HG02678 (cell line): ENCODE measurements at regions not wholly inside any gene's neighbourhood (a gene's known extent, or its start where the extent isn't known, plus 50 kb on each side); places are given as distances from the start of the nearest gene placed in this dataset.

Source experiments
- ATAC-seq: cut with Tn5 transposase; IDR thresholded peaks from one replicate; pipeline ENCODE4 v1.9.1; 2021; ENCODE audit warnings: mild to moderate bottlenecking, moderate library complexity; ENCODE audit not compliant: unreplicated experiment

DNA sequence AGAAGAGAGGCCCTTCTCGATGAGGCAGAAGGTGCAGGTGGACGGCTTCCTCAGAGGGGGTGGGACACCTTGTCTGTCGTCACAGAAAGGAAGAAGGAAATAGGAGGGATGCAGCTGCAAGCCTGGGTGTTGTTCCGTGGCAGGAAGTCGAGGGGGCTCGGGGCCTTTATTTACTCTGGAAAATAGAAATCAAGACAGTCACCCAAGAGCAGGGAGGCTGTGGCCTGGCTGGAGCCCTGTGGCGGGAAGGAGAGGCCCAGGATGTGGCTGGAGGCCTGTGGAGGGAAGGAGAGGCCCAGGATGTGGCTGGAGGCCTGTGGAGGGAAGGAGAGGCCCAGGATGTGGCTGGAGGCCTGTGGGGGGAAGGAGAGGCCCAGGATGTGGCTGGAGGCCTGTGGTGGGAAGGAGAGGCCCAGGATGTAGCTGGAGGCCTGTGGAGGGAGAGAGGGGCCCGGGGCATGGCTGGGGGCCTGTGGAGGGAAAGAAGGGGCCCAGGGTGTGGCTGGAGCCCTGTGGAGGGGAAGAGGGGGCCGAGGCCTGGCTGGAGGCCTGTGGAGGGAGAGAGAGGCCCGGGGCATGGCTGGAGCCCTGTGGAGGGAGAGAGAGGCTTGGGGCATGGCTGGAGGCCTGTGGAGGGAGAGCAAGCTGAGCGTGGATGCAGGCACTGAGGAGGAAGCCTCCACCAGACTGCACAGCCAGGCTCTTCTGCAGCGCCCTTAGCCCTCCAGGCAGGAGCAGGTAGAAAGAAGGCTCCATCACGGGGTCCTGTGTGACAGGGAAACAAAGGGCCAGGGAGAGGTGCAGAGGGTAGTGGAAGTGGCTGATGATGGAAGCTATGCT is 97.3 kb upstream of the SFMBT2 start:
- no peak for ATAC-seq

DNA sequence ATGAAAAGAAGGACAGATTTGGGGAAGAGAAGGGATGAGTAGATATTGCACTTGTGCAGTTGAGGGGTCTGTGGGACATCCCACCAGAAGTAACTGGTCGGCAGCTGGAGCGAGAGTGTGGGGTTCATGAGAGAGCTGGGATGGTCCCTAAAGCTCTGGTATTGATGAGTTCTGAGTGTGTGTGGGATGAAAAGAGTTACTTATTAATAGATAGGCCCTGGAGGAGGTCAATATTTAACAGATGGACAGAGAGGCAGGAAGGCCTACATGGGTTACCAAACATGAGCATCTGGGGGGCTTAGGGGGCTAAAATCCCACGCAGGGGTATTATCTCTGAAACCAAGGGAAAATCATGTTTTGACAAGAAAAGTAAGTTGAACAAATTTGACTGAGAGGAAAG is 95.7 kb upstream of the SFMBT2 start:
- ATAC-seq: peak; percentile 56

- no peak for ATAC-seq
These were observed 94.4 kb upstream of the SFMBT2 start for GRCh38 chr10:7505196-7505595.

DNA sequence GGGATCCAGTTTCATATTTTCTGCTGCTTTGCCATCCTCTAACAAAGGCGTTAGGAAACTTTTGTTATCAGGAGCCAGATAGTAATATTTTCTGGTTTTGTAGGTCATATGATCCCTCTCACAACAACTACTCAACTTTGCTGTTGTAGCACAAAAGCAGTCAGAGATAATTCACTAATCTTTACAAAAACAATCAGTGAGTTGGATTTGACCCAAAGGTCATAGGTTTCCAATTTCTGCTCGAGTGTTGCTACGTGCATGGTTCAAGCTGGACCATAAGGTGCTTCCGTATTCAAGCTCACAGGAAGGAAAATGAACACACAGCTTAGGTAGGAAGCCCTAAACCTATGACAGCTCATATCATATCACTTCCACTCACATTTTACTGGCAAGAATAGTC is 92.4 kb upstream of the SFMBT2 start:
- no peak for ATAC-seq

GRCh38 chr10:7501157-7501556 is 90.3 kb upstream of the SFMBT2 start:
- no peak for ATAC-seq

- ATAC-seq: no peak
These were observed 87.3 kb upstream of the SFMBT2 start for GRCh38 chr10:7498111-7498510.

- ATAC-seq: no peak
These were observed 83.2 kb upstream of the SFMBT2 start for GRCh38 chr10:7493996-7494395.

DNA sequence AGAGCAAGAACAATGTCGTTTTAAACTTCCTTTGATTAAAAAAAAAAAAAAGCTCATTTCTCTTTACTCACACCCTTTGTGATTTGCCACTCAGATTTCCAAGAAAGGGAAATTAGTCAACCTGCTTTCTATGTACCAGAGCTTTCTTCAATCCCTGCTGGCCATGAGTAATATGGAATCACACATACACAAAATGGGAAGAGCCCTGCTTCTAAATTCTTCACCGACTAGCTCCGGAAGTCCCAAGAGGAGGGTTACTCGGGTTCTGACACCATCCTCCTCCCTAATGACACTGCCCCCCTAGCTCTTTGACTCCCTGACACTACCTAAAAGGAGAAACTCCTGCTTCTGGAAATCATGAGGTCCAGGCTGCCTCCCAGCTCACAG is 81.8 kb upstream of the SFMBT2 start:
- ATAC-seq: peak; percentile 7

- ATAC-seq: peak; percentile 89
These were observed 81.3 kb upstream of the SFMBT2 start for GRCh38 chr10:7491949-7492659.

- ATAC-seq: no peak
These were observed 80.4 kb upstream of the SFMBT2 start for GRCh38 chr10:7491230-7491629.

DNA sequence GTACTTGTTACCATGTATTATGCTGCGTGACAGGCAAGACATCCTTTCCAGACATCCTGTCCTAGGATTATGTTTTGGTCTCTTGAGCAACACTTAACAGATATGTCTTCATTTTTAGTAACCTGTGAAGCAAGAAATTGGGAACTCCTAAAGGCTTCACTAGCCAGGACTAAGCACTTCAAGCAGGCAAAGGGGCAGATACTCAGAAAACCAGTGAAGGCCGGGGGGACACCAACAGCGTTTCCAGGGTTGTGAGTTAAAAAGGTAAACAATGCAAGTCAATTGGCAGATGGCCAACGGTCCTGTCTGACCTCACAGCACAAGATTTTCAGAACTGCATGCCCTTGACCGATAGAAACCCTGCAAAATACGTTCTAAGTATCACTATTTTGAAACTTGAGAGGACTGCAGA is 77.6 kb upstream of the SFMBT2 start:
- no peak for ATAC-seq

- ATAC-seq: no peak
These were observed 76.7 kb upstream of the SFMBT2 start for GRCh38 chr10:7487528-7487927.

GRCh38 chr10:7486528-7486927 is 75.7 kb upstream of the SFMBT2 start:
- ATAC-seq: no peak

DNA sequence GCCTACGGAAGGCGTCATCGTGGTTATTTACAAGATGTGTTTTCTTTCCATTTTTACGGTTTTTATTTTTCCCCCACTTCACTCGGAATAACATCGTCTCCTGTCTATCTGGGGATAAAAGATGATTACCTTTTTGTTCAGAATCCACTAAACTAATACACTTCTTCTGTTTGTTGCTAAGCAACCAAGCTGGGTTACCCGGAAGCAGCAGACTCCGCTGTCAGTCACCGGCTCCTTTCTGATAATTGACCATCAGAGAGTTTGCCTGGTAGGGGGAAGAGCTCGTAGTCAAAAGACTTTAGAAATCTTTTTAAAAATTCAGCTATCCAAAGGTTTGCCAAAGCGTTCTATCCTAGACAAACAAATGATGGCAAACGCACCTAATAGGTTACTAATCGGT is 75.0 kb upstream of the SFMBT2 start:
- no peak for ATAC-seq

DNA sequence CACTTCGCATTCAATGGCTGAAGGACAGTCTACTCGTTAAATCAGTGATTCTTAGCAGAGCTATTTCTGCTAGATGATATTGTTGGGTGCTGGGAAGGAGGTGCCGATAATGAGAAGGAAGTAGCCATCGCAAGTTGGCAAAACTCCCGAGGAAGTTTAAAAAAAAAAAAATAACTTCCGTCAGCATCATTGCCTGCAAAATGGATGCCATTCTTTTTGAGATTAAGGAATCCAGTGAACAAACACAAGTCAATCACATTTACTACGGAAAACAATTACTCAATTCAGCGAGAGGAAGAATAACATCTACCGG is 74.4 kb upstream of the SFMBT2 start:
- ATAC-seq: peak; percentile 14

- peak; percentile 77 for ATAC-seq
These were observed 73.8 kb upstream of the SFMBT2 start for GRCh38 chr10:7484456-7485243.

GRCh38 chr10:7483848-7484247 is 73.0 kb upstream of the SFMBT2 start:
- no peak for ATAC-seq

DNA sequence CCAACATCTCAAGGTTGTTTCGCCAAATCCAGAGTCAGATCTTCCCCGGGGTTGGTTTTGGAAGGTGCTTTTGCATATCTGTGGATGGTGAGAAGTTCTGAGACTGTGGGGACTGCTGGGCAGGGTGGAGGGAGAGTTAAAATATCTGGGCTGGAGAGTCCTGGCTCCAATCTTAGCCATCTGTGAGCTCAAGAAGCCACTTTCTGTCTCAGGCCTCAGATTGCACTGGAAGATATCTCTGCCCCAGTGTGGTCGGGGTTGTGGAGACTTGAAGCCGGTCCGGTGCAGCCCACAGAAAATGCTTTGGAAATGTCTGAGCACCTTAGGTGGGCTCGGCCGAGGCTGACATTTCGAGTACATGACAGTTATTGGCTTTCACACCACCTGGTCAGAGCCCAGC is 72.2 kb upstream of the SFMBT2 start:
- no peak for ATAC-seq

GRCh38 chr10:7481368-7481765 is 70.5 kb upstream of the SFMBT2 start:
- no peak for ATAC-seq

DNA sequence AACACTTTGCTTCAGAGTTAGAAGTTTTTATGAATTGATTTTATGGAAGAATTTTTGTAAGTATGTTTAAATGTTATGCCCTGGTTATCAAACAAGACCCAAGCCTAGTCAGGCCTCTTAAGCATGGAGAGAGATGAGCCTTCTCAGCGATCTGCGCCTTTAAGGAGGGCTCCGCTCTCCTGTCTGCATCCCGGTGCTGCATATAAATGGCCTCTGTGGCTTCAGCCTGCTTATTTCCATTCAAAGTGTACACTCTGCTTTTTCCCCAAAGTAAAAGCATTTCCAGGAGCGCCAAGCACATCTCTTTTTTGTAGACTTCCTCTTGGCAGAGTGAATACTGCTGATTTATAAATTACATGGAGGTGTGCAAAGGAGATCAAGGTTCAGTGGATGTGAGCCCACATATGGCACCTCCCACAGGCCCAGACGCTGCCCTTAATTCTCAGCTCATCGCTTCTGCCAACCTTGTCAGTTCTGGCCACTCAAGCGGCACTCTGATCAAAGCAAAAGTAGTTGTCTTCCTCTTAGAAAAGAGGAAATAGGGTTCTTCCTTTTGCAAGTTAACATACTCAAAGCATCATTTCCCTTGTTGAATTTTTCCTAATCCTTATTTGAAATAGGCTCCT is 70.0 kb upstream of the SFMBT2 start:
- ATAC-seq: peak; percentile 39

DNA sequence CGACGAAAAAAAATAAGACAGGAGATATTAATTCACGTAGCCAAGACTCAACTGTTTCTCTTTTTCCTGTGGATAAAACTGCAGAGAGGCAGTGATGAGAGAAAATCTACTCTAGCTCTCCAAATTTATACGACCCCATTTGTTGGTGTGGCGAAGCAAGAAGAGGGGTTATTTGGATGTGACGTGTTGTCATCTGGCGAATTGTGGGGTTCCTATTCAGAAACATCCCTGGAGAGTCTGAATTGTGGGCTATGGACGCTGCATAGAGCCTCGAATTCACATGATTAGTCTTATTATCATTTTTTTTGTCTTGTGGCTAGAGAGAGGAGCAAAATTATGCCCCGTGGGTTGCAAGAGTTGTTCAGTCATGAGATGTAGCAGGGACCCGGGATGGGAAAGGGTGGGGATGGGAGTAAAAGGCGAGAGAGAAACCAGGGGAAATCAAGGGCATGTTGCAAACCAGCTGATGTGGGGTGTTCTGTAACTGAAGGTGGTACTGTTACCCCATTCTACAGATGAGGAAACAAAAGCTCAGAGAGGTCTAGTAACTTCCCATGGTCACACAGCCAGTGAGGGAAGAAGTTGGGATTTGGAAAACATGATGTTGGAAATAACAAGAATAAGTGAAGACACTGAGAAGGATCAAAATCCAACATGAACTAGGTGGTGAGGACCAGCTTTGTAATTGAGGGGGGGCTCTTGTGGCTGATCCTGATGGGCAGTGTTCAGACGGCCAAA is 69.2 kb upstream of the SFMBT2 start:
- ATAC-seq: no peak
